ENCODE measurements at regions not wholly inside any gene's neighbourhood (a gene's known extent, or its start where the extent isn't known, plus 50 kb on each side); places are given as distances from the start of the nearest gene placed in this dataset.

GRCh38 chr5:101535626-101536025, 632.5 kb upstream of the ST8SIA4 start:
- TF ChIP-seq FOXP2 (optimal IDR thresholded peaks at IDR 0.05; ENCODE audit: borderline replicate concordance, extremely low read depth, extremely low read length, insufficient read depth) (no peak), POLR2AphosphoS5 (IDR thresholded peaks at IDR 0.05; ENCODE audit: low read depth, low read length) (no peak), TAF1 (IDR thresholded peaks at IDR 0.05; ENCODE audit: borderline replicate concordance, insufficient read depth, low read length) (no peak), SIN3A (IDR thresholded peaks at IDR 0.05; ENCODE audit: borderline replicate concordance, insufficient read depth, low read length) (no peak), REST (IDR thresholded peaks at IDR 0.05; ENCODE audit: insufficient read depth in 1 of 2, low read depth in 2 of 2, low read length in 2 of 2) (no peak)

GRCh38 chr5:101534491-101535110, 631.5 kb upstream of the ST8SIA4 start:
- TF ChIP-seq REST (IDR thresholded peaks at IDR 0.05; ENCODE audit: insufficient read depth in 1 of 2, low read depth in 2 of 2, low read length in 2 of 2): no peak
- no peak for TF ChIP-seq SIN3A (IDR thresholded peaks at IDR 0.05; ENCODE audit: borderline replicate concordance, insufficient read depth, low read length)
- no peak for TF ChIP-seq FOXP2 (optimal IDR thresholded peaks at IDR 0.05; ENCODE audit: borderline replicate concordance, extremely low read depth, extremely low read length, insufficient read depth)
- TF ChIP-seq TAF1 (IDR thresholded peaks at IDR 0.05; ENCODE audit: borderline replicate concordance, insufficient read depth, low read length): no peak
- TF ChIP-seq POLR2AphosphoS5 (IDR thresholded peaks at IDR 0.05; ENCODE audit: low read depth, low read length): no peak

GRCh38 chr5:101532430-101532829, 629.3 kb upstream of the ST8SIA4 start:
- TF ChIP-seq SIN3A (IDR thresholded peaks at IDR 0.05; ENCODE audit: borderline replicate concordance, insufficient read depth, low read length): no peak
- no peak for TF ChIP-seq TAF1 (IDR thresholded peaks at IDR 0.05; ENCODE audit: borderline replicate concordance, insufficient read depth, low read length)
- TF ChIP-seq FOXP2 (optimal IDR thresholded peaks at IDR 0.05; ENCODE audit: borderline replicate concordance, extremely low read depth, extremely low read length, insufficient read depth): no peak
- no peak for TF ChIP-seq POLR2AphosphoS5 (IDR thresholded peaks at IDR 0.05; ENCODE audit: low read depth, low read length)
- no peak for TF ChIP-seq REST (IDR thresholded peaks at IDR 0.05; ENCODE audit: insufficient read depth in 1 of 2, low read depth in 2 of 2, low read length in 2 of 2)

- TF ChIP-seq POLR2AphosphoS5 (IDR thresholded peaks at IDR 0.05; ENCODE audit: low read depth, low read length) (no peak), REST (IDR thresholded peaks at IDR 0.05; ENCODE audit: insufficient read depth in 1 of 2, low read depth in 2 of 2, low read length in 2 of 2) (no peak), FOXP2 (optimal IDR thresholded peaks at IDR 0.05; ENCODE audit: borderline replicate concordance, extremely low read depth, extremely low read length, insufficient read depth) (no peak), SIN3A (IDR thresholded peaks at IDR 0.05; ENCODE audit: borderline replicate concordance, insufficient read depth, low read length) (no peak), TAF1 (IDR thresholded peaks at IDR 0.05; ENCODE audit: borderline replicate concordance, insufficient read depth, low read length) (no peak)
These were observed 627.9 kb upstream of the ST8SIA4 start for GRCh38 chr5:101531026-101531425.
